GM12891 (cell line): ENCODE measurements at regions not wholly inside any gene's neighbourhood (a gene's known extent, or its start where the extent isn't known, plus 50 kb on each side); places are given as distances from the start of the nearest gene placed in this dataset.

Experiments used
- DNase-seq: peaks from one replicate; pipeline ENCODE4 v3.0.0; 2011; ENCODE audit warnings: low spot score; ENCODE audit not compliant: insufficient read length
- FAIRE-seq: peaks from 2 replicates; lab custom pipeline; 2011; peaks lifted over from hg19 to GRCh38; lab: Jason Lieb, UNC
- PAX5 ChIP-seq: IDR thresholded peaks from 2 replicates; pipeline ENCODE4 v1.6.1; 2011; ENCODE audit warnings: low read length, moderate library complexity, mild to moderate bottlenecking; ENCODE audit not compliant: insufficient read depth, severe bottlenecking
- POLR2A ChIP-seq: IDR thresholded peaks from 2 replicates; pipeline ENCODE4 v1.6.1; 2011; ENCODE audit warnings: low read depth, low read length, control low read depth
- POLR2AphosphoS5 ChIP-seq: IDR thresholded peaks from 2 replicates; pipeline ENCODE4 v1.6.1; 2011; ENCODE audit warnings: low read depth, low read length, control low read depth
- POU2F2 ChIP-seq: IDR thresholded peaks from 2 replicates; pipeline ENCODE4 v1.6.1; 2011; ENCODE audit warnings: low read depth, mild to moderate bottlenecking, control low read depth, low read length, moderate library complexity
- SPI1 ChIP-seq: IDR thresholded peaks from 2 replicates; pipeline ENCODE4 v1.6.1; 2011; ENCODE audit warnings: low read depth, low read length, control low read depth
- TAF1 ChIP-seq: IDR thresholded peaks from 2 replicates; pipeline ENCODE4 v1.6.1; 2011; ENCODE audit warnings: low read depth, low read length, control low read depth

DNA sequence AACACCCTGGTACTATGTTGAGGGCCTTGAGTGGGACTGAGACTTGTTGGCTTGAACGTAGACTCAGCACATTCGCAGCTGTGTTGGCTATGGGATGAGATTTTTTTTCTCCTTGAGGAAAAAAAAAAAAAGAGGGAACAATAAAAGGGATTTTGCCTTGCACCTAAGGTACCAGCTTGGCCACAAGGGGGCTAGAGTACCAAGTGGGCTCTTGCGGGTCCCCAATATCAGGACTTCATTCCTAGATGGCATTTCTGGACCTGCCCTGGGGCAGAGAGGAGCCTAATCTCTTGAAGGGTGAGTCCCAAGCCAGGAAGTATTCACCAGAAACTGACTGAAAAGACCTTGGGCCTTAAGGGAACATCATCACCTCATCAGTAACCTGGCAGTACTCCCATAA lies 1083.6 kb upstream of the PHF14 start:
- FAIRE-seq (no peak), DNase-seq (no peak)
- TF ChIP-seq POU2F2 (no peak), POLR2AphosphoS5 (no peak), PAX5 (no peak), TAF1 (no peak), SPI1 (no peak), POLR2A (no peak)

DNA sequence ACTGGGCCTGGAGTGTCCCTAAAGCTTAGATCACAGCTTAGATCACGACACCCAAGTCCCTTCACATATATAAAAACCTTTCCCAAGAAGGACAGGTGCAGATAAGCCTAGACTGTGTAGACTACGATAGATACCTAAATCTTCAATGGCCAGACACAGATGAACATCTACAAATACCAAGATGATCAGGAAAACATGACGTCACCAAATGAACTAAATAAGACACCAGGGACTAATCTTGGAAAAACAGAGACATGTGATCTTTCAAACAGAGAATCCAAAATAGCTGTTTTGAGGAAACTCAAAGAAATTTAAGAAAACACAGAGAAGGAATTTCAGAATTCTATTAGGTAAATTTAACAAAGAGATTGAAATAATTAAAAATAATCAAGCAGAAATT lies 1082.6 kb upstream of the PHF14 start:
- TF ChIP-seq TAF1 (no peak), PAX5 (no peak), POU2F2 (no peak), SPI1 (no peak), POLR2A (no peak), POLR2AphosphoS5 (no peak)
- FAIRE-seq: no peak
- DNase-seq: no peak

DNA sequence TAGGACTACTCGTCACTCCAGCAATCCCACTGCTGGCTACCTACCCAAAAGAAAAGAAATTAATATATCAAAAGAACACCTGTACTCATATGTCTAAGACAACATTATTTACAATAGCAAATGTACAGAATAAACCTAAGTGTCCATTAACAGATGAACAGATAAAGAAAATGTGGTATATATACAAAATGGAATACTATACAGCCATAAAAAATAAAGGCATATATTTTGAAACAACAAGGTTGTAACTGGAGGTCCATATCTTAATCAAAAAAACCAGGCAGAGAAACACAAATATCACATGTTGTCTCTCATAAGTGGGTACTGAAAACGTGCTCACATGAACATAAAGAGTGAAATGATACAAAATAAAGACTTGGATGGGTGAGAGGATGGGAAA lies 1073.3 kb upstream of the PHF14 start:
- FAIRE-seq: no peak
- no peak for DNase-seq
- no peak for TF ChIP-seq POLR2AphosphoS5
- TF ChIP-seq POU2F2: no peak
- no peak for TF ChIP-seq POLR2A
- no peak for TF ChIP-seq PAX5
- no peak for TF ChIP-seq SPI1
- no peak for TF ChIP-seq TAF1

DNA sequence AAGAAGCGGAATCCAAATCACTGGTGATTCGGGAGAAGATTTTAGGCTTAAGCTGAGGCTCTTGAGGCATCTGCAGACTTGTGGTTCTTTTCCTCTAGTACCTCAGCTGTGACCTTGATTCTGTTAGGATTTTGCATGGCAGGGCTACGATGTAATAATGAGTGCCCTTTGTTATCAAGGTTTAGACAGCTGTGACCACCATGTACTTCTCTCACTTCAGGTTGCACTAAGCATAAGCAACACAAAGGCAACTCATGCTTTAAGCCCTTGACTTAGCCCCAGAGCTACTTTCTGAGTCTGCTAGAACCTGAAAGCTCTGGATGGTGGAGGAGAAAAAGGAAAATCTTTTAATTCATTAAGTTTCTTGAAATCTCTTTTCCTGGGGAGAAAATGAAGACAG lies 1052.3 kb upstream of the PHF14 start:
- no peak for DNase-seq
- TF ChIP-seq POLR2A (no peak), PAX5 (no peak), POLR2AphosphoS5 (no peak), TAF1 (no peak), SPI1 (no peak), POU2F2 (no peak)
- no peak for FAIRE-seq

DNA sequence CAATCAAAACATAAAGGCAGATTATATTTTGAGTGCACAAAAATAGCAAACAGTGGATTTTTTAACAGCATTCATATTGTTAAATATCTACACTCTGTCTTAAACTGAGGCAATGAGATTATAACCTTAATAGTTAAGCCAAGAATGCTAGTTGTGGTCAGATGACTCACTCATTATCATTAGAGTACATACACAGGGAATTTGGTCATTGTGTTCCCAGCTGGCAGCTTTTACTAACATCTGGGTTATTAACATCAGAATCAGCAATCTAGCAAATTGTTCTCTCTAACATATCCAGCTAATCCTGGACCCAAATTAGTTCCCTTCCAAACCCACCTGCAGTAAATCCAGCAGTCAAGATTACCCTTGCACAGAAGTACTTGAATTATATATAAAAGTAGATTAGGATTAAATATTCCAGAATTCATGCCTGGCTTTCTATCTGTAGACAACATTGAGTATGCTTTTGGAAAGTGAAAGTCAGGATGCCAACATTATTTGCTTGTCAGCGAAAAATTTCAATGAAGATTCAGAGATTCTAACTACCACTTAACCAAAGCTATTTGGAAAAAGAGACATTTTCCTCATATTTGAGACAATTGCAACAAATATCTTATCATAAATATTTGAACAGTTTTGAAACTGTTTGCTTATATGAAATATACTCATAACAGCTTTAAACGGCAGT lies 1035.6 kb upstream of the PHF14 start:
- FAIRE-seq (no peak), DNase-seq (no peak)
- TF ChIP-seq POU2F2: no peak
- no peak for TF ChIP-seq POLR2A
- no peak for TF ChIP-seq POLR2AphosphoS5
- TF ChIP-seq PAX5: no peak
- TF ChIP-seq TAF1: no peak
- no peak for TF ChIP-seq SPI1

DNA sequence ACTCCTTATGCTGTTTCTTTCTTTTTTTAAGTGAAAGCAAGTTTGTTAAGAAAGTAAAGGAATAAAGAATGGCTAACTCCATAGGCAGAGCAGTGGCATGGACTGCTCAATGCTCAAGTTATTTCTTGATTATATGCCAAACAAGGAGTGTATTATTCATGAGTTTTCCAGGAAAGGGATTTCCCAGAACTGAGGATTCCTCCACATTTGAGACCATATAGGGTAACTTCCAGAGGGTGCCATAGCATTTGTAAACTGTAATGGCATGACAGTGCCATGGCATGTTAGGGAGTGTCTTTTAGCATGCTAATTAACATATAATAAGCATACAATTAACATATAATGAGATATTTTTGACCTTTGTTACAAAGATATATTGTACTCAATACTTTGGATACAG lies 1034.5 kb upstream of the PHF14 start:
- DNase-seq: no peak
- TF ChIP-seq TAF1 (no peak), POLR2AphosphoS5 (no peak), PAX5 (no peak), POU2F2 (no peak), SPI1 (no peak), POLR2A (no peak)
- no peak for FAIRE-seq

DNA sequence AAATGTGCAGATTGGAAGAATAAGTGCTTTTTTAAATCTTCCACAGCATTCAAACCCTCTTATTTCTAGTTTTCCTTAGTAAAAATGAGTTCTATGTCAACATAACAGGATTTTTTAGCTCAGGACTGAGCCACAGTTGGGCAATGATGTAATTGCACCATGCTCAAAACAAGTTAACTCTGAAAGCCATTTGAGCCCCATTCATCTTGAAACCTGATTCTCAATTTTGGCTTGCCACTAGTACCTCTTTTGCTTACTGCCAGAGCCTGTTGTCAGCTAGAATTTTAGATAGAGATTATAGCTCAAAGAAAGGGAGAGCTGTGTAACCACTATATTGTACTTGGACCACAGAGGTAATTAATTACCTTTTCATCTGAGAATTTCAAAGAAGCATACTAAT lies 1028.5 kb upstream of the PHF14 start:
- DNase-seq: no peak
- no peak for TF ChIP-seq SPI1
- no peak for TF ChIP-seq POLR2A
- TF ChIP-seq TAF1: no peak
- TF ChIP-seq PAX5: no peak
- TF ChIP-seq POU2F2: no peak
- TF ChIP-seq POLR2AphosphoS5: no peak
- no peak for FAIRE-seq

DNA sequence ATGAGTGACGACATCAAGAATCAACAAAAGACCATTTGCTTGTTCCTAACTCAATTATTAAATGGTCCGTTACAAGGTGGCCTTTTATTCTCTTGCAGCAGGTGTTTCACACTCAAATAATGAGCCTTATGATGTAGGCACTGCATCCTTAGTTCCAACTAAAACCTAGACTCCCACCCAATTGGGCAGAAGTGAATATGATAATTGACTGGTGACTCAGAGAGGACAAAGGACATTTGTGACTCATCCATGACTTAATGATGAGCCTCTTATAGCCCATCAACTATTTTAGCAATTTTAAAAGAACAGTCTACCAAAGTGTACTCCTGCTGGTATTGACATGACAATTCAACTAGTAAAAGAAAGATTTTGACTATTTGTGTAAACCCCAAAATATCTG lies 1027.8 kb upstream of the PHF14 start:
- no peak for FAIRE-seq
- DNase-seq: no peak
- TF ChIP-seq TAF1 (no peak), SPI1 (no peak), POLR2AphosphoS5 (no peak), POLR2A (no peak), POU2F2 (no peak), PAX5 (no peak)

DNA sequence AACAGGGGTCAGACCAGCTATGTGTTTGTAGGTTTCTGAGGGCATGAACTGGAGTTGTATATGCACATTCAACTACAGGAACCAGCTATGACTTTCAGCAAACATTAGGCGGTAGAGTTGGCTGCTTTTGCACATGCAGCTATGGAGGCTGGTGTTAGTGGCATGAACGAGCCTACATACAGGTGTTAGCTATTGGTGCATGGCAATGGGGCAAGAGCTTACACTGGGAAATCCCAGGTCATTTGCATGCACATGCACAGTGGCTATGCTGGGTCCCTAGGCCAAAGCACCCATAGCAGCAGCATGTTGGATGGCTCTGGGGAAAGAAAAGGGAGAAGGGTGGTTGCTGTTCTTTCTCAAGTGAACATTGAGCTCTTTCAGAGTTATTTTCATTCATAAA lies 1018.5 kb upstream of the PHF14 start:
- TF ChIP-seq SPI1 (no peak), POU2F2 (no peak), PAX5 (no peak), POLR2AphosphoS5 (no peak), POLR2A (no peak)
- FAIRE-seq: no peak
- no peak for DNase-seq

DNA sequence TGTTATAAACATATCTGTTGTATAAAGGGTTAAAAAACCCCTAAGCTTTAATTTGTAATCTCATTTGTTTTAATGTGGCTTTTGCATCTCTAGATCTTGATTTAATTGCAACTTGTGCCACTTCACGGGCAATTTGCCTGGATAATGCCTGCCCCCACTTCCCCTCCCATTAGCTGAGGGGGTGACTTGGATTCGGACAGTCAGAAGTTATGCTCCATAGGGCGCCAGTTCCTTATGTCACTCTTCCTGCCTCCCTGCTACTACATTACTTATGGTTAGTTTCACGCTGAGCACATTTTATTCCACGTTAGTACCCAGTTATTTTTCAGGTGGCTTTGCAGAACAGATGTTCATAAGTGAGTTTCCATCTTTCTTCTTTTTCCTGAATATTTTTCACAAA lies 1015.2 kb upstream of the PHF14 start:
- TF ChIP-seq PAX5 (no peak), TAF1 (no peak)
- FAIRE-seq (no peak), DNase-seq (no peak)

DNA sequence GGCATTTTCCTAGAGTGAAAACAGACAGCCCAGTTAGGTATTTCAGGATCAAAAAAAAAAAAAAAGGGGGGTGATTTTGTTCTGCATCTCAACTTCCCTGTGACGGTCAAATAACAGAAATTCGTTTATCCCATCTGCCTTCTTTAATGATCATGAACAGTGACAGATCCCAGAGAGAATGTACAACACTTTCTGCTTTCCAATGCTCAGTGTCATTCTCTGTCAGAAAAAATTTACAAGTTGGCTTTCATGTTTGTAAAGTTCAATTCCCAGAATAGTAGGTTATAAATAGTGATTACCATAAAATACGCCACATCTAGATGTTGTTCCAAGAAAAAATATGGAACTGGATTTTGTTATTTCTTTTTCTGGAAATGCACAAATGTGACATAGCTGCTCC lies 1013.2 kb upstream of the PHF14 start:
- DNase-seq: no peak
- TF ChIP-seq POLR2A: no peak
- TF ChIP-seq POLR2AphosphoS5: no peak
- no peak for TF ChIP-seq PAX5
- TF ChIP-seq POU2F2: no peak
- no peak for TF ChIP-seq SPI1
- no peak for TF ChIP-seq TAF1
- no peak for FAIRE-seq
